Stimulated activated CD4-positive, alpha-beta T cell treated with anti-CD3 and anti-CD28 coated beads, TNF-alpha, amount 100 ng/mL, for 48 hours (primary cell): ENCODE measurements at regions not wholly inside any gene's neighbourhood (a gene's known extent, or its start where the extent isn't known, plus 50 kb on each side); places are given as distances from the start of the nearest gene placed in this dataset.
"Not testable (repeated sequence)": the region's sequence is repeated elsewhere in the genome, so short reads cannot be mapped to it uniquely, and the experiment has no call there.

Experiments
- DNase-seq, 3 donors: peaks; one replicate each; pipeline ENCODE4 v3.0.0-alpha.2; 2020; ENCODE audit warnings: low read depth in 3 of 3

- DNase-seq: no peak
These were observed 444.9 kb upstream of the FOXG1 start for GRCh38 chr14:28321475-28322244.

GRCh38 chr14:28323366-28323765 lies 443.2 kb upstream of the FOXG1 start:
- no peak for DNase-seq

DNA sequence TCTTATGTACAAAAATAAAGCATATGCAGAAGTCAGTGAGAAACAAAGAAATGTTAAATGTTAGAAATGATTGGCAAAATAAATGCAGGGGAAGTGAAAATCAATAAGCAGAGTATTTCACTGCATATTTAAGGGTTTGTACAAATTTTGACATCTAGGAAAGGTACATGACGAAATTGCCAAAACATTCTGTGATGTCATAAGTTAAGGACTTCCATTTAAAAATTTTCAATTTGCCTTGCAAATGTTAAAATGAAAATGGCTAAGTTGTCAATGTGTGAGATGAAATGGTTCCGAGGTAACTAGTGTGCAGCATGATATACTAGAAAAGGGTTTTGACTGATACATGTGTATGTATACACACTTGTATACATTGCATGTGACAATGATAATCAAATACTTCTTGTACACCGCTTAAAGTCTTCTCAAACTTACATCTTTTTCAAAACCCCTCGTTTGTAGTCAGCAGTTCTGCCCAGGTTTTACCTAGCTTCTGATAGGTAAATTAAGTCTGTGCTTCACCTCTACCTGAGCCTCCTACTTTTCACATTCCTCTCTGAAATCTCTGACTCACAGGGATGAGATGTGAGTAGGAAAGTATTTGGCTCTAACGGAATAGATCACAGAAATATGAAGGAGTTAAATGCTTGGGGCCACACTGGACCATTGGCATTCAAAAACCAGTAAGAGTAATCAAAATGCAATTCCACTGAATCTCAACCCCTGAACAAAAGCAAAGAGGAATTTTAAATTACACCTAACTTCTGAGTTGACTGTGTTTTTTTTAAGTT lies 442.4 kb upstream of the FOXG1 start:
- no peak for DNase-seq

DNA sequence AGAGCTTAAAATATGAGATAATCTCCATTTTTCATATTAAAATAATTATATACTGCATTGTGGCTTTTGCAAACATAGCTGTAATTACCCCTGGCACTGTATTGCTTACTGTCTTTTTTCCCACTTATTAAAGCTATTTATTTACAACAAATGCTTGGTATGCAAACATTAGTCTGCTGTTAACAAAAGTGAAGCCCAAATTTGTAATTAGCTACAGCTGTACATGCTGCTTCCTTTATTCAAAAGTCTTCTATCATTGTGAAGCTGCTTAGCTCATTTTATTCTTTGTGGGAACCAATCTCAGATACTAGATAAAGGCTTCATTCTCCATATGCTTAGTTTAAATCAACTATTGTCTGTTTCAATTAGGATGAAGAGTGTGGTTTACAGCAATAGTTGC lies 425.8 kb upstream of the FOXG1 start:
- no peak for DNase-seq

GRCh38 chr14:28344381-28344780 lies 422.2 kb upstream of the FOXG1 start:
- DNase-seq: no peak

DNA sequence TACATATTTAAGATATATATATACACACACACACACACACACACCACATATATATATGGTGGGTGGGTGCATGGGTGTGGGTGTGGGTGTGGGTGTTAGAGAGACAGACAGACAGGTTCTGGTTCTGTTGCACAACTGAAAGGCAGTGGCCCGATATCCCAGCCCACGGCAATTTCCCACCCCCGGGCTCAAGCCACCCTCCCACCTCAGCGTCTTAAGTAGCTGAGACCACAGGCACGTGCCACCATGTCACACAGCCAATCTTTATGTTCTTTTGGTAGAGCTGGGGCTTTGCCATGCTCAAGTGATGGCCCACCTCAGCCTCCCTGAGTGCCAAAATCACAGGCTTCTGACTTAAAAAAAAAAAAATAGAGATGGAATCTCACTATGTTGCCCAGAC lies 417.8 kb upstream of the FOXG1 start:
- no peak for DNase-seq

GRCh38 chr14:28356819-28357218 lies 409.8 kb upstream of the FOXG1 start:
- DNase-seq: no peak

- DNase-seq: no peak
These were observed 405.1 kb upstream of the FOXG1 start for GRCh38 chr14:28361486-28361885.

DNA sequence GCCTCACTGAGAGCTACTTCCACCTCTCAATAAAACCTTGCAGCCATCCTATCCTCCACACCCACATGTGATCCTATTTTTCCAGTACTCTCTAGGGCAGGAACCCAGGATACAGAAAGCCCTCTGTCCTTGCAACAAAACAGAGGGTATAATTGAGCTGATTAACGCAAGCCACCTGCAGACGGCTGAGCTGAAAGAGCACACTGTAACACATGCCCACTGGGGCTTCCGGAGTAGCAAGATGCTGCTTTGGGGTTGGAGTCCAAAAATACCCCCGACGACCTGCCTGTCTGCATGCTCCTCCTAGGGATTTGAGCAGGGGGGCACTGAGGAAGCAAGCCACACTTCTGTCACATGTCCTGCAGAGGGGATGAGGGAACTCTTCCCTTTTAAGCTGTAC lies 401.1 kb upstream of the FOXG1 start:
- no peak for DNase-seq

DNA sequence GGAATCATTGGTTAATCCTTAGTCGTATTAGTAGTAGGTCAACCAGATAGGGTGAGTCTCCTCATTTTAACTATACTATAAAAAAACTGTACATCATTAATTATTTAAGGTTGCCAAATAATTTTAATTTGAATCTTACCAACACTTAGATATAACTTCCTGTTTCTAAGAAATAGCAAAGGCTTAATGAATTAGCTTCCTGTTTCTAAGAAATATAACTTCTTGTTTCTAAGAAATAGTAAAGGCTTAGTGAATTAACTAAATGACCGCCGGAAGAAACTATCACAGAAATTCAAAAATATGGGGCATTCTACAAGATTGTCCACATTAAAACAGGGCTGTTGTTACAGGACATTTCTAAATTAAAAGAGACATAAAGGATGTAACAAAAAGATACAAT lies 392.9 kb upstream of the FOXG1 start:
- no peak for DNase-seq

DNA sequence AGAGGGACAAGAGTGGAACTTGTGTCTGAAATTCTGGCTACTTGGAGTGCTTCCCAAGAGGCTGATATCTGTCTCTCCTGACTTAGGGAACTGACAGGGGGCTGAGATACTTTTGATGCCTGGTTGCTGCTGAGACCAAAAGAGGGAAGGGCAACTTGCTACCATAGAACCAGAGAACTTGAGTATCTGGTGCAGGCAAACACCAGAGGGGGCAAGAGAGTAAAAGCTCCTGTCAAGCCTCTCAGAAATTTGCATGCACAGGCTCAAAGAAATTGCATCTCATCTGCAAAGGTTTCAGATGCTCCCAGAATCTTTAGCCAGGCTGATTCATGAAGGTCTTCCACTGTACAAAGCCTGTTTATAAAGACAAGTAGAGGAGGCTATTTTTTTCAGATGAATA lies 391.3 kb upstream of the FOXG1 start:
- no peak for DNase-seq

GRCh38 chr14:28381656-28382055 lies 384.9 kb upstream of the FOXG1 start:
- DNase-seq: no peak

- DNase-seq: no peak
These were observed 384.0 kb upstream of the FOXG1 start for GRCh38 chr14:28382444-28383190.

- DNase-seq: no peak
These were observed 368.1 kb upstream of the FOXG1 start for GRCh38 chr14:28398506-28398905.

- not testable (repeated sequence) for DNase-seq
These were observed 364.9 kb upstream of the FOXG1 start for GRCh38 chr14:28401705-28402104.

- no peak for DNase-seq
These were observed 360.4 kb upstream of the FOXG1 start for GRCh38 chr14:28406196-28406595.

GRCh38 chr14:28407031-28407825 lies 359.4 kb upstream of the FOXG1 start:
- DNase-seq: no peak

DNA sequence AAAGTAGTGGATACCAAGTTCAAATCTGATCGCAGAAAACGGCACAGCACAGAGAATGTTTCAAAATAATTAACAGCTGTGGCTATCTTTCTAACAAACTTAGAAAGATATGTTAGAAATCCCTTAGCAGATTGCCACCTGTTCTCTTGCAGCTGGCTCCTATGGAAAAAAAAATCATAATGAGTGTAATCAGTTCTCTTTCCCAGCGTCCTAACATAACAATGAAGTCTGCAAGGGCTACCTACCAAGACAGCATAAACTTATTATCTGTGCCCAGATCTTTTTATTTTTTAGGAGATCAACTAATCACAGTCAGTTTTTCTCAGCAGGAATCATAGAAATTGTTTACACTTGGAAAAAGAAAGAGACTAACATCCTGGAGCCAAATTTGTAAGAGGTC lies 358.6 kb upstream of the FOXG1 start:
- DNase-seq: no peak

- no peak for DNase-seq
These were observed 354.5 kb upstream of the FOXG1 start for GRCh38 chr14:28412077-28412476.

GRCh38 chr14:28426960-28427359 lies 339.6 kb upstream of the FOXG1 start:
- no peak for DNase-seq

GRCh38 chr14:28436821-28437220 lies 329.8 kb upstream of the FOXG1 start:
- no peak for DNase-seq

DNA sequence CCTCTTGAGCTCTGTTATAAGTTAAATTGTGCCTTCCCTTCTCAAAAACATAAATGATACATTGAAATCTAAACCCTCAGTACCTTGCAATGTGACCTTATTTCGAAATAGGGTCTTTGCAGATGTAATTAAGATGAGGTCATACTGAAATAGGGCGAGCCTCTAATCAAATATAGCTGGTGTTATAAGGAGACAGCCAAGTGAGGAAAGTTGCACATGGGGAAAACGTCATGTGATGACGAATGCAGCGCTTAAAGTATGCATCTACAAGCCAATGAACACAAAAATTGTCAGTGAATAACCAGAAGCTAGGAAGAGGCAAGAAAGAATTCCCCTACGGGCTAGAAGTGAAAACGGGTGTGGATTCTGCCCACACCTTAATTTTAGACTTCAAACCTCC lies 305.2 kb upstream of the FOXG1 start:
- no peak for DNase-seq
